NCI-H526 (cell line): ENCODE measurements at regions not wholly inside any gene's neighbourhood (a gene's known extent, or its start where the extent isn't known, plus 50 kb on each side); places are given as distances from the start of the nearest gene placed in this dataset.
A peak's percentile ranks its signal among the peaks of the same experiment; 100 is the strongest.

Experiments used
- DNase-seq, 2 experiments: peaks; one replicate each; lab custom pipeline; 2025; lab: John Stamatoyannopoulos, UW

- DNase-seq, result no peak
Measured at GRCh38 chr5:77948476-77948875, 172.3 kb upstream of the TBCA start.

- DNase-seq, result no peak
Measured at GRCh38 chr5:77947041-77947428, 170.9 kb upstream of the TBCA start.

GRCh38 chr5:77946381-77947040, 170.4 kb upstream of the TBCA start:
- DNase-seq, result no peak

GRCh38 chr5:77945874-77946273, 169.7 kb upstream of the TBCA start:
- no peak for DNase-seq

DNA sequence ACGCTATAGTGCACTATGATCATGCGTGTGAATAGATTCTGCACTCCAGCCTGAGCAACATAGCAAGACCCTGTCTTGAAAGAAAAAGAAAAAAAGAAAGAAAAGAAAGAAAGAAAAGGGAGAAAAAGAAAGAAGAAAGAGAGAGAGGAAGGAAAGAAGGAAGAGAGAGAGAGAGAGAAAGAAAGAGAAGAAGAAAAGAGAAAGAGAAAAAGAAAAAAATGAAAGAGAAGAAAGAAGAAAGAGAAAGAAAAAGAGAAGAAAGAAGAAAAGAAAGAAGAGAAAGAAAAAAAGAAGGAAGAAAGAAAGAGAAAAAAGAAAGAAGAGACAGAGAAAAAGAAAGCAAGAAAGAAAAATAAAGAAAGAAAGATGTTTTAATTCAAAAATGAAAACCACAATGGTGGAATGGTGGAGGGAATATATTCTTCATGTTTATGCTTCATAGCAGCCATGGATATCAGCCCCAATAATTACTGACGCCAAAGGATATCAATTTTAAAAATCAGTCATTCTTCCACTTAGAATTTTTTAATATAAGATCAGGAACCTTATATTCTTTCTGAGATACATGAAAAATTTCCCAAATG, 168.7 kb upstream of the TBCA start:
- DNase-seq, result no peak

DNA sequence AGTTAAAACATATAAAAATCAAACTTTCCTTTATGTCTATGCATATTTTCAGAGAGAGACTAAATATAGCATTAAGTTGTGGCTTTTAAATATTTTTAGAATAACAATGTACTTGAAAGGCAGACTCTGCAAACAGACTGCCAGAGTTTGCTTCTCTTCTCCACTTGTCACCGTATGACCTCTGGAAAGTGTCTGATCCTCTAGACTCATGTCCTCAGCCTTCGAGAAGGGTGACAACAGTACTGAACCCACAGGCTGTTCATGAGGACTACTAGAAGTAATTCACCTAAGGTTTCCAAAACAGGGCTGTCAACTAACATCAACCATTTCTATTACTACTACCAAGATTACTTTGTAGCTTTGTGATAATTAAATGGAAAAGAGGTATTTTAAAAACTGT, 167.7 kb upstream of the TBCA start:
- no peak for DNase-seq

DNA sequence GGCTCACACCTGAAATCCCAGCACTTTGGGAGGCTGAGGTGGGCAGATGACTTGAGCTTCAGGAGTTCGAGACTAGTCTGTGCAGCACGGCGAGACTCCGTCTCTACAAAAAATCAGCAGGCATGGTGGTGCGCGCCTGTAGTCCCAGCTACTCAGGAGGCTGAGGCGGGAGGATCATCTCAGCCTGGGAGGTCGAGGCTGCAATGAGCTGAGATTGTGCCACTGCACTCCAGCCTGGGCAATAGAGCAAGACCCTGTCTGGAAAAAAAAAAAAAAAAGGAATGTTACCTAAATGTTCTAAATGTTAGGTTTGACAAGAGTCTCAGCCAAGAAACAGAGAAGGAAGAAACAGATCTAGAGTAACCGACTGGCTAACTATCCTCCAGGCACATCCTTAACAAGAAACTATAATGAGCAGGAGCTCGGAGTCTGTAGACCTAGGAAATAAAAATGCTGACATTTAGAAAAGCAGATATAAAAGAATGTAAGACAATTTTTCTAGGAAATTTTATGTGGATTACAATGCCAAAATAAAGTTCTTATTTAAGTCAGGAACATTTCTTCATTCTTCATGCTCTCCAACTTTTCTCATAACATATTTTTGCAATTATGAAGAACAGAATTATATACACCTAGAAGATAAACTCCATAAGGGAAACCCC, 166.6 kb upstream of the TBCA start:
- DNase-seq, result no peak

DNA sequence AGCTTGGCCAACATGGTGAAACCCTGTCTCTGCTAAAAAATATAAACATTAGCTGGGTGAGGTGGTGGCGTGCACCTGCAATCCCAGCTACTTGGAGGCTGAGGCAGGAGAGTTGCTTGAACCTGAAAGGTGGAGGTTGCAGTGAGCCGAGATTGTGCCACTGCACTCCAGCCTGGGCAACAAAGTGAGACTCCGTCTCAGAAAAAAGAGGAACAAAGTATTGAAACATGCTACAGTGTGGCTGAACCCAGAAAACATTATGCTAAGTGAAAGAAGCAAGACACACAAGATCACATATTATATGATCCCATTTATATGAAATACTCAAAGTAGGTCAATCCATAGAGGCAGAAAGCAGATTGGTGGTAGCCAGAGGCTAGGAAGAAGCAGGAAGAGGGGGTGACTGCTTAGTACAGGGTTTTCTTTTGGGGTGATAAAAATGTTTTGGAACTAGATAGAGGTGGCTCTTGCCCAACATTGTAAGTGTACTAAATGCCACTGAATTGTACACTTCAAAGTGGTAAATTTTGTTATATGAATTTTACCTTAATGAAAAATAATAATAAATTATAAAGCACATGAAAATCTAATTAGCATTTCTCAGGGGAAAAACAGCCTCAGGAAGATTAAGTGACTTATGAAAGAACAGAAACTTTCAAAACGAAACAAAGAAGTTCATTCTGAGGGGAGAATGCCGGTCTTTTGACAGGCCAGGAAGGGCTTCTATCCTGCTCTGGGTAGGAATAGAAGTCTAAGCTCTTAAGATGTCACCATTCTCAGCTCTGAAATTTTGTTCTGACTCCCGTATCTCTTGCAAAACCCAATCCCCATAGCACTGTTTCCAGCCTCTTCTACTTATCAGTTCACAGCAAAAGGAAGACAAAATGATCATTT, 161.1 kb upstream of the TBCA start:
- no peak for DNase-seq

GRCh38 chr5:77936365-77936693, 160.2 kb upstream of the TBCA start:
- no peak for DNase-seq

- DNase-seq, result no peak
Measured at GRCh38 chr5:77935506-77936364, 159.6 kb upstream of the TBCA start.

DNA sequence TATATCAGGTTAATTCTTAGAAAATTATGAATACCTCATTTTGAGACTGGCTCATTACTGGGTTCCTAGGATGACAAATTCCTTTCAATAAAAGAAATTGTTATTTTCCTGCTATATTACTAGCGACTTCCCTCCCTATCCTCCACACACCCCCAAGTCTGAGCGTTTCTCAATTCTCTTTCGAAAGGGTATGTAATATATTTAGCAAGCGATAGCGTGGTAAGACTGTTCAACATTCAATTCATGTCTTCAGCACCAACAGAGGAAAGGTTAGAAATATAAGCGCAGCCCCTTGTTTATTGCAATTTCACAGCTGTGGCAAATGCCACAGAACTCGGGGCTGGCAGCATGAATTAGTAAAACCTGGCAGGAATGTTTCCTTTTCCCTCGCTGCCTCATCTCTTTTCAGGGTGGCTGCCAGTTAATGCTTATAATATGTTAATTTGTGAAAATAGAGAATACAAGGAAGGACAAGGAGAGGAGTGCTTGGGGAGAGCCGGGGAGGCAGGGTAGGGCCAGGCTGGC, 152.7 kb upstream of the TBCA start:
- DNase-seq, result no peak

- DNase-seq, result no peak
Measured at GRCh38 chr5:77926337-77926736, 150.2 kb upstream of the TBCA start.

- no peak for DNase-seq
Measured at GRCh38 chr5:77925503-77925902, 149.4 kb upstream of the TBCA start.

GRCh38 chr5:77924081-77924480, 147.9 kb upstream of the TBCA start:
- DNase-seq, result no peak

- DNase-seq, result no peak
Measured at GRCh38 chr5:77923666-77924065, 147.5 kb upstream of the TBCA start.

GRCh38 chr5:77921094-77921768, 145.1 kb upstream of the TBCA start:
- no peak for DNase-seq

- no peak for DNase-seq
Measured at GRCh38 chr5:77920359-77921058, 144.4 kb upstream of the TBCA start.

DNA sequence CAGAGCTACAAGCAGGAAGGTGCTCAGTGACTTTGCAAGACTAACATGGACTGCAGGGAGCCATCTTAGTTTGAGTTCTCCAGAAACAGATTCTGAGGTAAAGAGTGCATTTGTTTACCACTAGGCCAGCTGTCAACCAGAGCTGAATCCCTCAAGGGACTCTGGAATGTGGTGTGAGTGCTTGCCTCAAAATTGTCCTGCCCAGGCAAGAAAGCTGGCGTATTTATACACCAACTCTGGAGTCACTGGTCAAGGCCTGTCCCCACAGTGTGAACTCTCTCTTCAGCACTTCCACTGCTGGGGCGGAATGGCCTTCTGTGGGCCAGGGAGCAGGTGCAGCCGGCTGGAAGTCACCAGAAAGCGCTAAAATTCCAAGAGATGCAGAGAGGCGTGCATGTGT, 139.2 kb upstream of the TBCA start:
- no peak for DNase-seq

- no peak for DNase-seq
Measured at GRCh38 chr5:77912721-77913120, 136.6 kb upstream of the TBCA start.

DNA sequence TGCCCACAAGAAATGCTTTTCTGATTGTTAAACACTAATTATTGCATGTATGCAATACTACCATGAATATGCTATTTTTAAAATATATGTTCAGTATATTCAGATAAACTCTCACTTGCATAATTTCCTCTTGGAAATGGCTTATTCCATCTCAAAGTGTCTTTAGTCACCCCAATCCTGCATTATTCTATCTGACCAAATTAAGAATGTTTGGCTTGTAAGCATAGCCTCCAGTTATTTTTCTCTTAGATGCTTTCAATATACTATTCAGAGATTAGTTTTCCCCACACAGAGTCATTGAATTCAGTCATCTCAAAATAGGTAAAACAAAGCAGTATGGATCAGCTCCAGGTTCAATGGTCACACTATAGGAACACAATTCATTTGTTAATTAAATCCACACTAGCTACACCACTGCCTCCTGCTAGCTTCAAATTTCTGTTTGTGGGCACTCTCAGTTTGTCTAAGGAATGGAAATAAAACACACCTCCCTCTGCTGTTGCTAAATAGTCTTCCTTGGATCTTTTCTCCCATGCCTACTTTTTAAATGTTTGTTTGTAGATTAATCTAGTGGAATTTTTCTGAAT, 134.6 kb upstream of the TBCA start:
- DNase-seq, result peak in 1 of 2 experiments; percentile 17
